ENCODE measurements at regions not wholly inside any gene's neighbourhood (a gene's known extent, or its start where the extent isn't known, plus 50 kb on each side); places are given as distances from the start of the nearest gene placed in this dataset.

DNA sequence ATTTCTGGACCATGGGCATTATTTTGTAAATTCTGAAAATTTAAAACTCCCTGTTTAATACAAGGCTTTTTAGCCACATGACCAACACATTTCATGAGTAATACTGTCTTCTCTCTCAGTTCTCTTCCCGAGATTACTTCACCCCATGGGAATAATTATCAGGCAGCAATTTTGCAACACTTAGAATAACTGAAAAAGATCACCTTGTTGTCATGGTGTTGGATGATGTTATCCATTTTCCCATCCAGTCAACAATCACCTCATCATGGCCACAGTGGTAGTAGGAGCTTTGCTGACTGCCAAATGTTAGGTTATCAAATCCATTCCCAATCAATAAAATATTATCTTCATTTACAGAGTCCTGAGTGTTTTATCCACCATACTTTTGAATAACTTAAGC is 354.9 kb upstream of the ISL1 start:
- TF ChIP-seq, protein P1, sequence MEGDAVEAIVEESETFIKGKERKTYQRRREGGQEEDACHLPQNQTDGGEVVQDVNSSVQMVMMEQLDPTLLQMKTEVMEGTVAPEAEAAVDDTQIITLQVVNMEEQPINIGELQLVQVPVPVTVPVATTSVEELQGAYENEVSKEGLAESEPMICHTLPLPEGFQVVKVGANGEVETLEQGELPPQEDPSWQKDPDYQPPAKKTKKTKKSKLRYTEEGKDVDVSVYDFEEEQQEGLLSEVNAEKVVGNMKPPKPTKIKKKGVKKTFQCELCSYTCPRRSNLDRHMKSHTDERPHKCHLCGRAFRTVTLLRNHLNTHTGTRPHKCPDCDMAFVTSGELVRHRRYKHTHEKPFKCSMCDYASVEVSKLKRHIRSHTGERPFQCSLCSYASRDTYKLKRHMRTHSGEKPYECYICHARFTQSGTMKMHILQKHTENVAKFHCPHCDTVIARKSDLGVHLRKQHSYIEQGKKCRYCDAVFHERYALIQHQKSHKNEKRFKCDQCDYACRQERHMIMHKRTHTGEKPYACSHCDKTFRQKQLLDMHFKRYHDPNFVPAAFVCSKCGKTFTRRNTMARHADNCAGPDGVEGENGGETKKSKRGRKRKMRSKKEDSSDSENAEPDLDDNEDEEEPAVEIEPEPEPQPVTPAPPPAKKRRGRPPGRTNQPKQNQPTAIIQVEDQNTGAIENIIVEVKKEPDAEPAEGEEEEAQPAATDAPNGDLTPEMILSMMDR (IDR thresholded peaks at IDR 0.05; ENCODE audit: insufficient read depth, low read length, poor library complexity, severe bottlenecking), result no peak
- no peak for TF ChIP-seq EZH2phosphoT487 (conservative IDR thresholded peaks at IDR 0.05; ENCODE audit: low read length)
